ENCODE measurements at regions not wholly inside any gene's neighbourhood (a gene's known extent, or its start where the extent isn't known, plus 50 kb on each side); places are given as distances from the start of the nearest gene placed in this dataset.

DNA sequence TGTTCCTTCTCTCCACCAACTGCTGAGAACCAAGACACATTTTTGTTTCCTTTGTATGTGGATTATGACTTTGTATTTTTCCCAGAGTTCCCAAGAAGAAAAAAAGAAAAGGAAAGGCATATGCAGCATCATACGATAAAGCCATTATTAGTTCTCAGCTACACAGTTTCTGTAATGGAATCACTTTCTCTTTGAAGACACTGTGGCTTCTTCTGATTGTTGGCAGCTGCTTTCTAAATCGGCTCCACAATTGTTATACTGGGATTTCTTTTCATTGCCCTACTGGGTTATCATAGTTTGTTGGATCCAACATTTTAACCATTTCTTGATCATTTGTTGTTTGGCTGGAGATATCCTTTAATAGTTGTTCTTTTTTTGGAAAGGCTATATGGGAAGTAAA, 89.5 kb upstream of the HIVEP3 start:
- no peak for DNase-seq
- no peak overlapping the region for H3K4me3 ChIP-seq
- intact Hi-C loops (cut with DNase I; ENCODE audit: low total_unique reads), result no loop called here
- H3K4me1 ChIP-seq, result no peaks in the 10 kb centered on the region
- TF ChIP-seq POLR2A (IDR thresholded peaks at IDR 0.05), result no peak
- TF ChIP-seq, protein P1, sequence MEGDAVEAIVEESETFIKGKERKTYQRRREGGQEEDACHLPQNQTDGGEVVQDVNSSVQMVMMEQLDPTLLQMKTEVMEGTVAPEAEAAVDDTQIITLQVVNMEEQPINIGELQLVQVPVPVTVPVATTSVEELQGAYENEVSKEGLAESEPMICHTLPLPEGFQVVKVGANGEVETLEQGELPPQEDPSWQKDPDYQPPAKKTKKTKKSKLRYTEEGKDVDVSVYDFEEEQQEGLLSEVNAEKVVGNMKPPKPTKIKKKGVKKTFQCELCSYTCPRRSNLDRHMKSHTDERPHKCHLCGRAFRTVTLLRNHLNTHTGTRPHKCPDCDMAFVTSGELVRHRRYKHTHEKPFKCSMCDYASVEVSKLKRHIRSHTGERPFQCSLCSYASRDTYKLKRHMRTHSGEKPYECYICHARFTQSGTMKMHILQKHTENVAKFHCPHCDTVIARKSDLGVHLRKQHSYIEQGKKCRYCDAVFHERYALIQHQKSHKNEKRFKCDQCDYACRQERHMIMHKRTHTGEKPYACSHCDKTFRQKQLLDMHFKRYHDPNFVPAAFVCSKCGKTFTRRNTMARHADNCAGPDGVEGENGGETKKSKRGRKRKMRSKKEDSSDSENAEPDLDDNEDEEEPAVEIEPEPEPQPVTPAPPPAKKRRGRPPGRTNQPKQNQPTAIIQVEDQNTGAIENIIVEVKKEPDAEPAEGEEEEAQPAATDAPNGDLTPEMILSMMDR (IDR thresholded peaks at IDR 0.05), result no peak
- no peak overlapping the region for H3K27ac ChIP-seq
- no peaks in the 10 kb centered on the region for H3K27me3 ChIP-seq
- H3K9me3 ChIP-seq, result no peaks in the 10 kb centered on the region
- no peaks in the 10 kb centered on the region for H3K36me3 ChIP-seq

DNA sequence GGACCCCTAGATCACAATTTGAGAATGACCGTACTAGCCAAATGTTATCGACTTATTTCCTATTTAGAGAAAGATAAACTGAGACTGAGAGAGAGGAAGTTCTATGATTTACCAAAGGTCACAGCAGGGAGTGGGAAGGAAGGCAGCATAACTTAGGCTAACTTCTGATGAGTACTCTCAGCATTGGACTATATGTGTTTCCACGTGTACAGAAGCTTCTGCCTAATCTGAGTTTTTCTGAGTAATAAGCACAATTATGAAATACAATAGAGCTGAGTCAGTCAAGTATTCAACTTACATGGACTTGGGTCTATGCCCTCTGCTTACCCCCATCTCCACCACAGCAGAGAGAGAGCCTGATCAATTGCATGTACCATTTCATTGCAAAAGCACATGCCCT, 88.1 kb upstream of the HIVEP3 start:
- intact Hi-C loops (cut with DNase I; ENCODE audit: low total_unique reads), result no loop called here
- H3K27me3 ChIP-seq, result no peaks in the 10 kb centered on the region

GRCh38 chr1:42006093-42006492, 87.4 kb upstream of the HIVEP3 start:
- Histone ChIP-seq H3K4me3 (no peak overlapping the region), H3K4me1 (no peaks in the 10 kb centered on the region), H3K27me3 (no peaks in the 10 kb centered on the region), H3K36me3 (no peaks in the 10 kb centered on the region), H3K27ac (no peak overlapping the region), H3K9me3 (no peaks in the 10 kb centered on the region)
- intact Hi-C loops (cut with DNase I; ENCODE audit: low total_unique reads), result no loop called here
- no peak for DNase-seq
- TF ChIP-seq, protein P1 (IDR thresholded peaks at IDR 0.05), result no peak
- no peak for TF ChIP-seq POLR2A (IDR thresholded peaks at IDR 0.05)

More for the DNA sequence above, 88.1 kb upstream of the HIVEP3 start:
- H3K36me3 ChIP-seq, result no peaks in the 10 kb centered on the region
- no peaks in the 10 kb centered on the region for H3K9me3 ChIP-seq
- no peak overlapping the region for H3K4me3 ChIP-seq
- no peak for TF ChIP-seq POLR2A (IDR thresholded peaks at IDR 0.05)
- TF ChIP-seq, protein P1 (IDR thresholded peaks at IDR 0.05), result no peak
- H3K27ac ChIP-seq, result no peak overlapping the region
- no peak for DNase-seq
- no peaks in the 10 kb centered on the region for H3K4me1 ChIP-seq

- intact Hi-C loops (cut with DNase I; ENCODE audit: low total_unique reads), result no loop called here
- no peaks in the 10 kb centered on the region for H3K4me1 ChIP-seq
- no peaks in the 10 kb centered on the region for H3K36me3 ChIP-seq
- H3K9me3 ChIP-seq, result no peaks in the 10 kb centered on the region
- TF ChIP-seq, protein P1 (IDR thresholded peaks at IDR 0.05), result no peak
- TF ChIP-seq POLR2A (IDR thresholded peaks at IDR 0.05), result no peak
- H3K4me3 ChIP-seq, result no peak overlapping the region
- DNase-seq, result no peak
- H3K27ac ChIP-seq, result no peak overlapping the region
- H3K27me3 ChIP-seq, result no peaks in the 10 kb centered on the region
These were observed 86.8 kb upstream of the HIVEP3 start for GRCh38 chr1:42005530-42005929.

- Histone ChIP-seq H3K36me3 (no peaks in the 10 kb centered on the region), H3K4me1 (no peaks in the 10 kb centered on the region), H3K9me3 (no peaks in the 10 kb centered on the region), H3K4me3 (no peak overlapping the region), H3K27ac (no peak overlapping the region), H3K27me3 (no peaks in the 10 kb centered on the region)
- DNase-seq, result no peak
- TF ChIP-seq POLR2A (IDR thresholded peaks at IDR 0.05), result no peak
- TF ChIP-seq, protein P1 (IDR thresholded peaks at IDR 0.05), result no peak
- intact Hi-C loops (cut with DNase I; ENCODE audit: low total_unique reads), result no loop called here
These were observed 86.1 kb upstream of the HIVEP3 start for GRCh38 chr1:42004860-42005259.
